HUES6 (cell line): ENCODE measurements at regions not wholly inside any gene's neighbourhood (a gene's known extent, or its start where the extent isn't known, plus 50 kb on each side); places are given as distances from the start of the nearest gene placed in this dataset.
"Not testable (repeated sequence)": the region's sequence is repeated elsewhere in the genome, so short reads cannot be mapped to it uniquely, and the experiment has no call there.

Experiments used
- H3K27ac ChIP-seq: 2 replicates; pipeline ENCODE4 v1.7.0; 2013; ENCODE audit warnings: low read depth, mild to moderate bottlenecking, low read length, inconsistent platforms
- H3K27me3 ChIP-seq: 2 replicates; pipeline ENCODE4 v1.6.1; 2013; ENCODE audit warnings: low read length; ENCODE audit not compliant: control insufficient read depth, insufficient read depth
- H3K36me3 ChIP-seq: 2 replicates; pipeline ENCODE4 v1.6.1; 2013; ENCODE audit warnings: low read length; ENCODE audit not compliant: control insufficient read depth, insufficient read depth
- H3K4me1 ChIP-seq: 2 replicates; pipeline ENCODE4 v1.6.1; 2013; ENCODE audit warnings: low read length; ENCODE audit not compliant: control insufficient read depth, insufficient read depth
- H3K4me3 ChIP-seq: 2 replicates; pipeline ENCODE4 v1.5.1; 2013; ENCODE audit warnings: low read depth, low read length
- H3K9ac ChIP-seq: one replicate; pipeline ENCODE4 v1.6.1; 2013; ENCODE audit warnings: mild to moderate bottlenecking, low read length
- H3K9me3 ChIP-seq: 2 replicates; pipeline ENCODE4 v1.6.1; 2013; ENCODE audit warnings: low read depth, low read length; ENCODE audit not compliant: control insufficient read depth, insufficient read depth

DNA sequence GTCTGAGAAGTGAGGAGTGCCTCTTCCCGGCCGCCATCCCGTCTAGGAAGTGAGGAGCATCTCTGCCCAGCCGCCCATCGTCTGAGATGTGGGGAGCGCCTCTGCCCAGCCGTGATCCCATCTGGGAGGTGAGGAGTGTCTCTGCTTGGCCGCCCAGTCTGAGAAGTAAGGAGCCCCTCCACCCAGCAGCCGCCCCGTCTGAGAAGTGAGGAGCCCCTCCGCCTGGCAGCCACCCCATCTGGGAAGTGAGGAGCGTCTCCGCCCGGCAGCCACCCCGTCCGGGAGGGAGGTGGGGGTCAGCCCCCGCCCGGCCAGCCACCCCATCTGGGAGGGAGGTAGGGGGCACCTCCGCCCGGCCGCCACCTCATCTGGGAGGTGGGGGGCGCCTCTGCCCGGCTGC lies 940.2 kb downstream of the PRIM2 start:
- not testable (repeated sequence) for H3K9ac ChIP-seq, H3K36me3 ChIP-seq, H3K27me3 ChIP-seq, H3K4me1 ChIP-seq, H3K27ac ChIP-seq, H3K4me3 ChIP-seq
- H3K9me3 ChIP-seq, result peaks cover 35% of the 10 kb centered on the region; the same call in 1 of the 2 replicates

DNA sequence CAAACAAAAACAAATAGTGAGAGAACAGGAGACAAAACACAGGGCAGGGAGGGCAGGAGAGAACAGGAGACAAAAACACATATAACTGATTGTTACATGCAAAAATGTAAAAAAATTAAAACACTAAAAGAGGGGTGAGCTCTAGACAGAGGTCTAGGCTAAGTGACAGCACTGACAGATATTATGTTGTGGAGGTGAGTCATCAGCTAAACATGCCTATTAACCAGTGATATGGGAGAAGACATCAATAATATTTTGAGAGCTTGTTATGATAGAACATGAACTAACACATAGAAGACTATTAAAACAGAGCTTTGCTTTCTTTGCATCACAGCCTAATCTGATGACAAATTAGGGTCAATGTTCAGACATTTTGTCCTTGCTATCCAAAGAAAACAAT lies 972.7 kb downstream of the PRIM2 start:
- no peaks in the 10 kb centered on the region for H3K27me3 ChIP-seq
- peaks cover 18% of the 10 kb centered on the region; the same call in 1 of the 2 replicates for H3K9me3 ChIP-seq

DNA sequence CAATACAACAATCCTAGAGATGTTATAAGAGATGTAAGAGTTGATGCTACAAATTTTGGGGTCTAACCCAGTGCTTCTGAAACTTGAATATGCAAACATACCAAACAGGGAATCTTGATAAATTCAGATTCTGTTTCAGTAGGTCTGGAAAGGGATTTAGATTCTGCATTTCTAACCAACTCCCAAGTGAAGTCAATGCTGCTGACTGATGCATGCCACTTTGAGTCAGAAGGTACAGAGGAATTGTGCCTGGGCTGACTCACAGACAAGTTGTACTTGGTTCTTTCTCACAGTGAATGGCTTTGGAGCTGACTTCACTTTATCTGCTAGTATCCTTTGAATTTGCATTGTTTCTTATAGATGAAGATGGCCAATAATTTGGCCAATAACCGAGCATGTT lies 973.9 kb downstream of the PRIM2 start:
- H3K9me3 ChIP-seq, result peaks cover 17% of the 10 kb centered on the region; the same call in 1 of the 2 replicates
- not testable (repeated sequence) for H3K27me3 ChIP-seq, H3K4me1 ChIP-seq

More for the DNA sequence above, 972.7 kb downstream of the PRIM2 start:
- no peaks in the 10 kb centered on the region for H3K36me3 ChIP-seq
- no peaks in the 10 kb centered on the region for H3K4me1 ChIP-seq
- no peak overlapping the region for H3K4me3 ChIP-seq
- H3K9ac ChIP-seq, result no peak overlapping the region
- no peak overlapping the region for H3K27ac ChIP-seq

DNA sequence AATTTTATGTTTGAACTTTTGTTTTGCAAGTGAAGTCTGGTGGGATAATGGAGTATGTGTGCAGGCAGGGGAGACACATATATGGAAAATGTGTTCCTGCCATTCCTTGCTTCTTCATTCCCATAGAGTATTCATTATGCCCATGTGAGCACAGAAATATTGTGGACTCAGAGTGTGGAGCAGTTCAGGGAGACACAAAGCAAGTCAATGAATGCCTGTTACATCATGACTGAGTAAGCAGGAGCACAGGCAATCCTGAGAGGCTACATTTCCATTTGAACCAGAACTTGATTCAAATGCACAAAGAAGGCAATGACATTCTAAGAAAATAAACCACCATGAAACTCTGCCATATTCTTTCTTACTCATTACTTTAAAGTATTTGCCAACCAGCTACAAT lies 990.5 kb downstream of the PRIM2 start:
- H3K27me3 ChIP-seq, H3K36me3 ChIP-seq, H3K4me3 ChIP-seq, H3K4me1 ChIP-seq, H3K9me3 ChIP-seq, H3K27ac ChIP-seq, H3K9ac ChIP-seq: not testable (repeated sequence)

More for the DNA sequence above, 973.9 kb downstream of the PRIM2 start:
- not testable (repeated sequence) for H3K4me3 ChIP-seq, H3K36me3 ChIP-seq, H3K27ac ChIP-seq, H3K9ac ChIP-seq

DNA sequence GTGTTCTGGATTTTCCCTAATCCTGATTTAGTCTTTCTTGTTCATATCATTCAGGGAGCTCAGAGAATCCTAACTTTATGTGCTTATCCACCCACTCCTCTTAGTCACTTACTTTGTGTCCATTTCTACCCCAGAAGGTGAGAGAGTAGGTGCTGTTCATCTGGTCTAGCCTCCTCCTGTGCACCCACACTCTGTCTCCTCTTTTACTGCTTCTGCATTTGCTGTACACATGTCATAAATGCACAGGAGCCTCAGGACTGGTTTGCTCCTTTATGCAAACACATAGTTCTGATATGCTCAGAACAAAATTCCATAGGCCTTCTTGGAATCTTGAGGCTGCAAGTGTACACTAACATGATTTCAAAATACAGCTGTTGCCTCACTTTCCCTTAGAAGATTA lies 1014.7 kb downstream of the PRIM2 start:
- not testable (repeated sequence) for H3K9ac ChIP-seq, H3K9me3 ChIP-seq, H3K27me3 ChIP-seq, H3K4me3 ChIP-seq, H3K36me3 ChIP-seq, H3K4me1 ChIP-seq, H3K27ac ChIP-seq

DNA sequence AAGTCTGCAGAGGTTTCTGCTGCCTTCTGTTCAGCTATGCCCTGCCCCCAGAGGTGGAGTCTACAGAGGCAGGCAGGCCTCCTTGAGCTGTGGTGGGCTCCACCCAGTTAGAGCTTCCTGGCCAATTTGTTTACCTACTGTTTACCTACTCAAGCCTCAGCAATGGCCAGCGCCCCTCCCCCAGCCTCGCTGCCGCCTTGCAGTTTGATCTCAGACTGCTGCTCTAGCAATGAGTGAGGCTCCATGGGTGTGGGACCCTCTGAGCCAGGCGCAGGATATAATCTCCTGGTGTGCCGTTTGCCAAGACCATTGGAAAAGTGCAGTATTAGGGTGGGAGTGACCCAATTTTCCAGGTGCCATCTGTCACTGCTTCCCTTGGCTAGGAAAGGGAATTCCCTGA lies 1024.9 kb downstream of the PRIM2 start:
- H3K27ac ChIP-seq, H3K36me3 ChIP-seq, H3K9ac ChIP-seq, H3K9me3 ChIP-seq, H3K4me3 ChIP-seq, H3K27me3 ChIP-seq, H3K4me1 ChIP-seq: not testable (repeated sequence)

DNA sequence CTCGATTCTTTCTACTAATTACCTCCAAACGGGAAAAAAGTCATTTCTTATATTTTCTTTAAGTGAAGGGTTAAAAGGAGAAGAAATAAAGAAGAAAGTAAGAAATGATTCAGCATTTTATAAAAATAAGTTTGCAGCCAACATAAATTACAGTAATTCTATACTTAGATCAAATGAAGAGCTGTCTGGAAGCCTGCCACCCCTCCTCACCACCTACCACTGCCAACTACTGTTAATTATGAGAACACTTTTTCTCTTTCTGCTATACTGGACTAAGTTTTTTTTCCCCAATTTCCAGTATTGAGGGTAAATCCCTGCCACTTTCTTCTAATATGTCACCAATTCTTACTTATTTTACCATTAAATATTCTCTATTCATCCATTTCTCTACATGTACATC lies 1030.1 kb downstream of the PRIM2 start:
- H3K27me3 ChIP-seq, H3K9me3 ChIP-seq, H3K4me1 ChIP-seq, H3K9ac ChIP-seq, H3K4me3 ChIP-seq, H3K36me3 ChIP-seq, H3K27ac ChIP-seq: not testable (repeated sequence)

DNA sequence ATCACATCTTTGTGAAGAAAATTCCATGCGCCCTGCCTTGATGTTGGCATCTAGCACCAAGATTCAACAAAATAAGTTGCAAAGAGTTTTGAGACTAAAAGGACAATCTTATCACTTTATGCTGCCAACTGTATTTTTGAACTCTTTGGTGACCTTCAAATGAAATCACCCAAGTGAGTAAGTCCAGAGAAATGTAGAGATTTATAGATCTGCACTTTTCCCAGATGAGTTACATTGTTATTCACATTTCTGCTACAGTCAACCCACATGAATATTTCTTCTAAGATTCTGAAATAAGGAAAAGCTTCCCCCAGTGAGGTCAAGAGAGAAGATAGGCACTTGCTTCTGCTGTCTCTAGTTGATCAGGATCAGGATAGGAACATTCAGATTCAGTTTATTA lies 1034.2 kb downstream of the PRIM2 start:
- not testable (repeated sequence) for H3K4me3 ChIP-seq, H3K9me3 ChIP-seq, H3K36me3 ChIP-seq, H3K9ac ChIP-seq, H3K4me1 ChIP-seq, H3K27ac ChIP-seq, H3K27me3 ChIP-seq

DNA sequence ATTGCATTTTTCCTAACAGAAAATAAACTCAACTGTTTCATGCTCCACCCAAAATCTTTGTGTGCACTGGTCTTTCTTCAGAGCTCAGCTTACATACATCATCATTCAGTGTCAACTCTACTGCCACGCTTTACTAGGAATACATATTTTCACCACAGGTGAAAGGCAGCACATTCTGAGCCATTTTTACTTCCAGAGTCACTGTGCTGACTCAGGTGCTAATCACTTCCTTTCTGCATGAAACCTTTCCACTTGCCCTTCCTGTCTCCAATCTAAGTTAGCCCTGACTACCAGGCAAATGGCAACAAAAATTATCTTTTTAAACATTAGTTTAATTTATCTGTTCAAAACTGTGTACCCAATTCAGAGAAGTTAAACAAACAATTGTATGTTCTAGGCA lies 1041.0 kb downstream of the PRIM2 start:
- not testable (repeated sequence) for H3K4me1 ChIP-seq, H3K27me3 ChIP-seq, H3K9ac ChIP-seq, H3K36me3 ChIP-seq, H3K4me3 ChIP-seq, H3K27ac ChIP-seq
- H3K9me3 ChIP-seq, result peaks cover 12% of the 10 kb centered on the region; the same call in 1 of the 2 replicates

DNA sequence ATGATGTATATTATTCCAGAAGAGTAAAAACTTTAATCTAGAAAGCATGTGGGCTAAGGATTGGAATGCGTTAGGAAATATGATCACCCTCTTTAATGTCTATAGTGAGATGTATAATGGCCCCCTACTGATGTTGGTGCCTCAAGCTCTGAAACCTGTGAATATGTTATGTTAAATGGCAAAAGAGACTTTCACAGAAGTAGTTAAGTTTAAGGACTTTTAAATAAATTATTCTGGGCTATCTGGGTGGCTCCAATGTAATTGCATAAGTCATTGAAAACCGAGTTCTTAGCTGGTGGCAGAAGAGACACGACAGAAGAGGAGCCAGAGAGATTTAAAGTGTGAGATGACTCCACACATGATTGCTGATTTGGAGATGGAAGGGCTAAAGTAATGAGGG lies 1048.4 kb downstream of the PRIM2 start:
- not testable (repeated sequence) for H3K9ac ChIP-seq, H3K4me1 ChIP-seq, H3K4me3 ChIP-seq, H3K9me3 ChIP-seq, H3K27ac ChIP-seq, H3K27me3 ChIP-seq, H3K36me3 ChIP-seq

DNA sequence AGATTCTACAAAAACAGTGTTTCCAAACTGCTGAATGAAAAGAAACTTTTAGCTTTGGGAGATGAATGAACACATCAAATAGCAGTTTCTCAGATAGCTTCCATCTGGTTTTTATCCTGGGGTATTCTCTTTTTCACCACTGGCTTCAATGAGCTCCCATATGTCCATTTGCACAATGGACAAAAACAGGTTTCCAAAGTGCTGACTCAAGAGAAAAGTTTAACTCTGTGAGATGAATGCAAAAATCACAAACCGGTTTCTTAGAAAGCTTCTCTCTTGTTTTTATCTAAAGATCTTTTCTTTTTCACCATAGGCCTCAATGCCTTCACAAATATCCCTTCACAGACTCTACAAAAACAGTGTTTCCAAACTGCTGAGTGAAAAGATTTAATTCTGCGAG lies 1089.2 kb downstream of the PRIM2 start:
- H3K9me3 ChIP-seq, result peaks cover 41% of the 10 kb centered on the region
- H3K27me3 ChIP-seq, H3K36me3 ChIP-seq, H3K9ac ChIP-seq, H3K4me3 ChIP-seq, H3K4me1 ChIP-seq, H3K27ac ChIP-seq: not testable (repeated sequence)

DNA sequence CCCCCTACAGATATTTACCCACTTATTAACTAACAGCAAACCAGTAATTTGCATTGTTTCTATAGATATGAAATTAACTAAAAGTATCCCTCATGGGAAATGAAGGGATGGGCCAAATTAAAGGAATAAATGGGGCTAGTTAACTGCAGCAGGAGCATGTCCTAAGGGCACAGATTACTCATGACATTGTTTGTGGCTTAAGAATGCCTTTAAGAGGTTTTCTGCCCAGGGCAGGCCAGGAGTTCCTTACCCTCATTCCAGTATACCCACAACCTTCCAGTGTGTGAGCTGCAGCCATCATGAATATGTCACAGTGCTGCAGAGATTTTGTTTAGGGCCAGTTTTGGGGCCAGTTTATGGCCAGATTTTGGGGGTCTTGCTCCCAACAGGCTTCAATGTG lies 1101.9 kb downstream of the PRIM2 start:
- H3K36me3 ChIP-seq, result no peaks in the 10 kb centered on the region
- no peaks in the 10 kb centered on the region for H3K4me1 ChIP-seq
- H3K9ac ChIP-seq, result no peak overlapping the region
- peaks cover 40% of the 10 kb centered on the region for H3K9me3 ChIP-seq
- no peaks in the 10 kb centered on the region for H3K27me3 ChIP-seq
- no peak overlapping the region for H3K27ac ChIP-seq
- H3K4me3 ChIP-seq, result no peak overlapping the region
